HG03135 (cell line): ENCODE measurements at regions not wholly inside any gene's neighbourhood (a gene's known extent, or its start where the extent isn't known, plus 50 kb on each side); places are given as distances from the start of the nearest gene placed in this dataset.
"Not testable (repeated sequence)": the region's sequence is repeated elsewhere in the genome, so short reads cannot be mapped to it uniquely, and the experiment has no call there.

Source experiments
- ATAC-seq: cut with Tn5 transposase; IDR thresholded peaks from one replicate; pipeline ENCODE4 v1.9.1; 2021; ENCODE audit warnings: mild to moderate bottlenecking, moderate library complexity; ENCODE audit not compliant: unreplicated experiment

DNA sequence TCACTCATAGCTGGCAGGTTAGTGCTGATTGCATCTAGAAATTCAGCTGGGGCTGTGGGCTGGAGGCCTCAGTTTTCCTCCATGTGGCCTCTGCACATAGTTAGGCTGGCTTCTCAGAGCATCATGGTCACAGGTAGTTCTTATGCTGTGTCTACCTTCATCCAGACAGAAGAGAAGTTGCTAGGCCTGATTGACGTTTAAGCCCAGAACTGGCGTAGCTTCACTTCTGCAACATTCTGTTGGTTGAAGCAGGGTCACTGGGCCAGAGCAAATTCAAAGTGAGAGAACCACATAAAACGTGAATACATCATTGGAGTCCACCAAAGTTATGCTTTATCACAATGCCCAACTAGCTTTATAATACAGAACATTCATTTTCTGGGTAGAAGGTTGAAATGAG, 116.0 kb downstream of the SPP2 start:
- ATAC-seq, result no peak

DNA sequence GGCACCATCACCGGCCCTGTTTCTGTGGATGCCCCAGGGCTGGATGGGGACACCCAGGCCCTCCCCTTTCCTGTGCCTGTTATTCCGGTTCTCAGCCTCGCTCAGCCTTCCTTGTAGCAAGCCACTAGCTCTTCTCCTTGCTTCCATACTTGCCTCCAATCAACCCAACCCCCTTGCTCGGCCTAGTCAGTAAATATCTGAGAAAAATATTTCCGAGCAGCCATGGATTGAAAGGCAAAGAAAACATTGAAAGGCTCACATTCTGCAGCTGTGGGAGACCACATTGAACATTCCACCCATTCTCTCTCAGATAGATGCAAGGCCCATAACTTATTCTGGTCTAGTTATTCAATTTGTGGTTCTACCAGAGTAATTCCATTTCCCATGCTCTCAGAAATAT, 114.9 kb downstream of the SPP2 start:
- ATAC-seq, result no peak

DNA sequence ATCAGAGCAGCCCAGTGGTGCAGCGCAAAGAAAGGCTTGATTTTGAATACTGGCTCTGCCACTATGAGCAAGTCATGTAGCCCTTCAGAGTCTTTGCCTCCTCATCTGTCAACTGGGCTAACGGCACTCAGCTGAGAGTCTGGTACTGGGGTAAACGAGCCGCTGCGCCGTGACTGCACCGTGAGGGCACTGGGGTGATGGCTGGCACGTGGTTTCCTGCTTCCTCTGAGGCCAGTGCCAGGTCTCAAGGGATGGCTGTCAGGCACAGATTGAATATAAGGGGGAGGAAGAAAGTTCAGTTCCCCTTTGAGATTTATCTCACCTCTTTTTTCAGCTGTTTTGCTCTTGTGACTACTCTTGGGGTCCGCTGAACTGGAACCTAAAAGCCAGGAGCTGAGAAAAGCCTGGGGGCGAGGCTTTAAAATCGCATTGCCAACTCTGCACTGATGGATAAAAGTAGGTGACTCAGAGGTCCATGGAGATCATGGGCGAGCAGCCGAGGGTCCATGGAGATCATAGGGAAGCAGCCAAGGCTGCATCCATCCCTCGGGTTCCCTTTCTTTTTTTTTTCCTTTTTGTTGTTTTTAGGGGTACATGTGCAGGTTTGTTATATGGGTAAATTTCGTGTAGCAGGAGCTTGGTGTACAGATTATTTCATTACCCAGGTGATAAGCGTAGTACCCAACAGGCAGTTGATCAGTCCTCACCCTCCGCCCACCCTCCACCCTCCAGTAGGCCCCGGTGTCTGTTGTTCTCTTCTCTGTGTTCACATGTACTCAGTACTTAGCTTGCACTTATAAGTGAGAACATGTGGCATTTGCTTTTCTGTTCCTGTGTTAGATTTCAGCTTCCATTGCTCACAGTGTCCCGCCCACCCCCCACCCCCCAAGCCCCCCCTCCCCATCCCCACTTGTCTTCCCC, 114.3 kb downstream of the SPP2 start:
- ATAC-seq, result no peak

DNA sequence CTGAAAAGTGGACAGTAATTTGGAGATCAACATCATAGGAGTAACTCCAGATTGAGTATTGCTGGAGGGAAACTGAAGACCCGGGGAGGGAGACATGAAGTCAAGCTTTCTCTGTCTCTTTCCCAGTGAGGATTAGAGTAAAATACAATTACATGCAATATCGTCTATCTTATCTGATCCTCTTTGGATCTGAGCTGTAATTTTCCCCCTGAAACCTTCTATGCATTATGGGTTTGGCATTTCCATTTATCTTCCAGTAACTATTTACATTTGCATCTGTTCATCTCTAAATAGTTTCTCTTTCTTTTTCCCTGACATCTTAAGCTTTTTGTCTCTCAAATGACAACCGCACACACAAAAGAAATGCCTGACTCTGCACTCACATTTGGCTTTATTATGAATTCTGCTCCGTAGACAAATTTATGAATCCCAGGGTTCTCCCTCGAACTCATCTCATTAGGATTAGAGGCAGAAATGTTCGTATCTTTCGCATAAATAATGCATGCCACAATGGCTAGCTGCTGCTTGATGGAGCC, 113.1 kb downstream of the SPP2 start:
- ATAC-seq, result no peak

GRCh38 chr2:234162861-234163260, 112.4 kb downstream of the SPP2 start:
- no peak for ATAC-seq

DNA sequence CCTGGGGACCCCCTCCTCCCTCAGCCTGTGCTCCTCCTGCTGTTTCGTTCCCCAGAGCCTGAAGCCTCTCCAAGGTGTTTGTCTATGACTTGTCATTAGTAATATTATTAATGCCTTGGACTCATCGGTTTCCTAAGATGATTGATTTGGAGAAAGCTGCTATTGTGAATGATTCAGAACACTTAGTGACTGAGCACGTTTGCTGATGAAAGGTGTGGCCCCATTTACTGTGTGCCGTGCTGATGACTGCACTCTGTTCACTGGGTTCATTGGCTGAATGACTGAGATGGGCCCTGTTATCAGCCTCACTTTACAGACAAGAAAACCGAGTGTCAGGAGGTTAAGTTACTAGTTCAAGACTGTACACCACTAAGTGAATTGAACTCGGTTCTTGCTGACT, 111.4 kb downstream of the SPP2 start:
- ATAC-seq, result no peak

- ATAC-seq, result no peak
These were observed 108.3 kb downstream of the SPP2 start for GRCh38 chr2:234158812-234159211.

DNA sequence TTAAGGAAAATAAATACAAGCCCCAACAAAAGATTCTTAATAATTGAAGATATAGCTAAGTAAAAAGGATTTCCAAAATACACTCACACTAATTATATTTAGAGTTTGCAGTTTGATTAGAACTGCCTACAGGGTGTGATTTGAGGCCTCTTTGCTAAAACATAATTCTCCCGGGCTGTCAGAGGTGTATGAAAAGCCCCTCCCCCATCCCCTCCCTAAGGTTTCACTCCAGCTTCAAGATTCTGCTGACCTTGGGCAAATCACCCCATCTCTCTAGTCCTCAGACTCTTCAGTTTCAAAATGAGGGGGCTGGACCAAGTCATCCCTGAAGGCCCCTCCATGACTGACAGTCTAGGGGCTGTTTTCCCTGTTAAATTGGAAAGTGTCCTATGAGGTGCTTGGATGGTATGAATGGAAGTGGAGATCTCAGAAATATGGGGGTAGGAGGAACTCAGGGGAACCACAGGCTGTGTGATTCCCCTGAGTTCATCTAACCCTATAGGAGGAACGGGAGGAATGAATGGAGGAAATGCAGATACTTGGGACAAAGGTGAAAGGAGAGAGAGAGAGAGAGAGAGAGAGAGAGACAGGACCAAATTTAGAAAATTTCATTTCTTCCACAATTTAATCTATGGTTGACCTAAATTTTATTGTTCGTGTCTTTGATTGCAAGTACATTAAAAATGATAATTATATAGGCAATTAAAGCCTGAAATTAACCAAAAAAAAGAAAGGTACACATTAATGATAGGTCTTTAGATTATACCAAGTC, 107.5 kb downstream of the SPP2 start:
- ATAC-seq, result no peak

DNA sequence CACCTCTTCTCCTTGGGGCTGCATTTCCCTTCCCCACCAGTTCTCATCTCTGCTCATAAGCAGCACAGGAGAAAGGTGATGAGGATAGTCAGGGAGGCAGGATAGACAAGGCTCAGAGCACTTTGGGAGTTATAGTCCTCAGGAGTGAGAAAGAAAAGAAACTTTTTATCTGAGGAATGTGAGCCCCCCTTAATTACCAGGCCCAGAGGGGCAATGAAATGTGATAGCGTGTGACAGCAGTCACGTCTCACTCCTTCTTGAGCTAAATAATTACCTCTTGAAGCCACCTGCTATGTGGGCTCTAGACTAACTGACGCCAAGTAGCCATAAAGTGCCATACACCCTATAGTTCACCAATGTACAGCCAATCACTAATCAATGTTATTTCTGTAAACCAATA, 105.8 kb downstream of the SPP2 start:
- no peak for ATAC-seq

GRCh38 chr2:234152835-234153234, 102.3 kb downstream of the SPP2 start:
- ATAC-seq, result not testable (repeated sequence)

DNA sequence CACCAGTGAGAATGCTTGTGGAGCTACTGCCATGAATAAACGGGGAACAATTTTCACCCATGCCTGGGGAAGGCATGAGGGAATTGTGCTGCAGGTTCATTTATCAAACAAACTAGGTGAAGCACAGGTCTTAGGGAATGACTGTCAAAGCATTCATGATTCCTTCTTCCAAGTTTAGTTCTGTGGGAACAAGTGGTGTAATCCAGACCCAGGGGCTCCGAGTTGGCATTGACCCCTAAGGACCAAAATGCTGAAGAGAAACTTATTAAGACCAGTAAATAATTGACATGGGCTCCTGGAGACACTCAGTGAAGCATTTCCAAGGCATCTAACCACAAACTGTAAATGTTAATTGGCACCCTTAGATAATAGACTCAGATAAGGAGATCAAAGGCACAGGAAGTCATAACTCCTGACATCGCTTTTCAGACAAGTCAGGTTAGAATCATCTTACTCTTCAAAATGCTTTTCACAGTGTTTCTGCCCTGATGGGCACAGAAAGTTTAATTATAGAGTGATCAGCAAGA, 96.9 kb downstream of the SPP2 start:
- ATAC-seq, result no peak

- ATAC-seq, result no peak
These were observed 95.8 kb downstream of the SPP2 start for GRCh38 chr2:234146087-234146826.

DNA sequence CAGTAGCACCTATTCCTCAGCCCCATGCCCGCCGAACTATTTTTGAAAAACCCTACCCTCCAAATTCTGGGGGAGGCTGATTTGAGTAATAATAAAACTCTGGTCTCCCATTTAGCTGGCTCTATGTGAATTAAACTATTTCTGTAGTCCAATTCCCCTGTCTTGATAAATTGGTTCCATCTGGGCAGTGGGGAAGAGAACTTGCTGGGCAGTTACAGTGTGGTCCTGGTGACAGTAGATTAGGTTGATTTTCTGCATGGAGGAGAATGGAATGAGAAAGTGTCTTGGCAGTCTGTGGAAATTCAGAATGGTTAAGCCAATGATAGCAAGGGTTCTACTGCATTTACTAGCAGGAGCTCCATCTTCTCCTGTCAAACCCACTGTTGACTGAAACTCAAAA, 95.0 kb downstream of the SPP2 start:
- ATAC-seq, result no peak

GRCh38 chr2:234145057-234145456, 94.6 kb downstream of the SPP2 start:
- no peak for ATAC-seq

GRCh38 chr2:234143896-234144295, 93.4 kb downstream of the SPP2 start:
- no peak for ATAC-seq

- ATAC-seq, result no peak
These were observed 92.0 kb downstream of the SPP2 start for GRCh38 chr2:234142530-234142929.

DNA sequence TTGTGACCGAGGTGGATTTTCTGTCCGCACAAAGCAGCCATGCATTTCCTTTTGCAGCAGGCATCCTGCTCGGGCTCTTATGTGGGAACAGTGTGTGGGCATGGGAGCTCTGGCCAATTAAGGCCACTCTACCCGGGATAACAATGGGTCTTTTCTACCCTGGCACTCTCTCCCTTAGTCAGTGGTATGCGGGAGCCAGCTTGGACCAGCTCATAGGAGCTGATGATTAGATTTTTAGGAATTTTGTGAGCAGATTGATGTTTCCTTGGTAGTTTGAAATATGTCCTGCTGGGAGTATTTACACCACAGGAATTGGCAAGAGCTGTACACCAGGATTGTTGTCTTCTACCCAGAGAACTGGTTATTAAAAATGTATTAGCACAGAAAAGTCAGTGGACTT, 89.3 kb downstream of the SPP2 start:
- ATAC-seq, result no peak

GRCh38 chr2:234138836-234139235, 88.3 kb downstream of the SPP2 start:
- ATAC-seq, result no peak

DNA sequence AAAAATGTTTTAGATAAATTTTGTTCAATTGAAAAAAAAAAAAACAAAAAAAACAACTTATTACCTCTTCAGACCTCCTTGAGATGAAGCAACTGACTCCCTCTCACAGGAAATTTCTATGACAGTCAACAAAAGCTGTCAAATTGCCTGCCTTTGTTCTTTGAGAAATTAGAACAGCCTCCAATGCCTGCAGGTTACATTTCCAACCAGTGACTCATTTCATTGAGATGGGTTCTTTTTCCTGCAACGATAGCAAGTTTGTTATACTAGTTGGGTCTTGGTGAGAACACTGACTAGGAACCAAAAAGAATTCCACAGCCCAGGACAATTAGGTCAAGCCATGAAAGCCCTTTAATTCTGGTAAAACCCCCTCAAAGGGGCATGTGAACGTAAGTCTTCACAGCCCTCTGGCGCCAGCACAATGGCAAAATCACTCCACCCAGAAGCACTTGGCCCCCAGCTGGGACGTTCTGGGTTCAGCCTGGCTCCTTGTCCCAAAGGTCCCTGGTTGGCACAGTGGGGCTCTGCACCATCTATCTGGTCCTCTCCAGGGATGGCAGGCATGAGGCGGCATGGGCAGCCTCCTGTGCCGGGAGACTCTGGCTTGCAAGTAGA, 87.0 kb downstream of the SPP2 start:
- no peak for ATAC-seq

GRCh38 chr2:234136461-234136860, 86.0 kb downstream of the SPP2 start:
- no peak for ATAC-seq
